ENCODE measurements at regions not wholly inside any gene's neighbourhood (a gene's known extent, or its start where the extent isn't known, plus 50 kb on each side); places are given as distances from the start of the nearest gene placed in this dataset.
"Not testable (repeated sequence)": the region's sequence is repeated elsewhere in the genome, so short reads cannot be mapped to it uniquely, and the experiment has no call there.

GRCh38 chr3:72270072-72270681 lies 485.2 kb upstream of the PROK2 start:
- Histone ChIP-seq H3K4me3 (no peak overlapping the region), H3K27me3 (ENCODE audit: control insufficient read depth in 3 of 3, insufficient read depth in 3 of 3, low read length in 2 of 3) (no peaks in the 10 kb centered on the region), H3K9me3 (ENCODE audit: control insufficient read depth in 4 of 4, insufficient read depth in 3 of 4, low read length in 3 of 4) (no peaks in the 10 kb centered on the region), H3K36me3 (ENCODE audit: control insufficient read depth in 4 of 4, insufficient read depth in 4 of 4, low read length in 4 of 4) (no peaks in the 10 kb centered on the region), H3K27ac (ENCODE audit: low read depth in 1 of 2, low read length in 1 of 2) (peak overlapping the region in 1 of 2 donors; percentile 50), H3K4me1 (ENCODE audit: control insufficient read depth in 5 of 5, insufficient read depth in 5 of 5, low read length in 5 of 5) (peaks cover 11 to 57% (median 20%) of the 10 kb centered on the region in 5 donors), H3K9ac (ENCODE audit: insufficient read depth in 1 of 2, low read length in 2 of 2) (no peak overlapping the region)
- WGBS, 2 donors = 17 to 24% methylated on average over 9 of the region's 9 CpGs
- TF ChIP-seq, protein P1, sequence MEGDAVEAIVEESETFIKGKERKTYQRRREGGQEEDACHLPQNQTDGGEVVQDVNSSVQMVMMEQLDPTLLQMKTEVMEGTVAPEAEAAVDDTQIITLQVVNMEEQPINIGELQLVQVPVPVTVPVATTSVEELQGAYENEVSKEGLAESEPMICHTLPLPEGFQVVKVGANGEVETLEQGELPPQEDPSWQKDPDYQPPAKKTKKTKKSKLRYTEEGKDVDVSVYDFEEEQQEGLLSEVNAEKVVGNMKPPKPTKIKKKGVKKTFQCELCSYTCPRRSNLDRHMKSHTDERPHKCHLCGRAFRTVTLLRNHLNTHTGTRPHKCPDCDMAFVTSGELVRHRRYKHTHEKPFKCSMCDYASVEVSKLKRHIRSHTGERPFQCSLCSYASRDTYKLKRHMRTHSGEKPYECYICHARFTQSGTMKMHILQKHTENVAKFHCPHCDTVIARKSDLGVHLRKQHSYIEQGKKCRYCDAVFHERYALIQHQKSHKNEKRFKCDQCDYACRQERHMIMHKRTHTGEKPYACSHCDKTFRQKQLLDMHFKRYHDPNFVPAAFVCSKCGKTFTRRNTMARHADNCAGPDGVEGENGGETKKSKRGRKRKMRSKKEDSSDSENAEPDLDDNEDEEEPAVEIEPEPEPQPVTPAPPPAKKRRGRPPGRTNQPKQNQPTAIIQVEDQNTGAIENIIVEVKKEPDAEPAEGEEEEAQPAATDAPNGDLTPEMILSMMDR (IDR thresholded peaks at IDR 0.05; ENCODE audit: control extremely low read depth, extremely low read depth) = no peak
- ATAC-seq (ENCODE audit: insufficient read depth, low FRiP score) (peak; percentile 60), DNase-seq (peak; percentile 89 to 96 (median 95))

DNA sequence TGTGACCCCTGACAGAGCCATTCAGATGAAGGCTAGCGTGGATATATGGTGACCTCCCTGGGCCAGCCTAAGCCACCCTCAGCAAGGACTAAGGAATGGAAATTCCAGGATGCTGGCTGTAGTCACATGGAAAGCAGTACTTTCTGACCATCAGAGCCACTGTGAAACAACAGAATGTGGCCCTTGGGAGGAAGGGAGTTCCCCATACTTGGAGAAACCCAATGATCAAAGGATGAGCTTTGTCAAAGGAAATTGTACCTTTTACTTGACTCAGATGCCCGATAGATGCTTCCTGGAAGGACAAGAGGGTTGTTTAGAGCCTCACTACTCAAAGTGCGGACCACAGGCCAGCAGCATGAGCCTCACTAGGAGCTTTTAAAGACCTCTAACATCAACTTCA lies 484.5 kb upstream of the PROK2 start:
- Histone ChIP-seq H3K4me1 (ENCODE audit: control insufficient read depth in 5 of 5, insufficient read depth in 5 of 5, low read length in 5 of 5) (peaks cover 5 to 50% (median 20%) of the 10 kb centered on the region in 5 donors), H3K4me3 (no peak overlapping the region), H3K27me3 (ENCODE audit: control insufficient read depth in 3 of 3, insufficient read depth in 3 of 3, low read length in 2 of 3) (no peaks in the 10 kb centered on the region), H3K36me3 (ENCODE audit: control insufficient read depth in 4 of 4, insufficient read depth in 4 of 4, low read length in 4 of 4) (no peaks in the 10 kb centered on the region), H3K27ac (ENCODE audit: low read depth in 1 of 2, low read length in 1 of 2) (peak overlapping the region in 1 of 2 donors; percentile 42), H3K9ac (ENCODE audit: insufficient read depth in 1 of 2, low read length in 2 of 2) (peak overlapping the region in 1 of 2 donors; percentile 16), H3K9me3 (ENCODE audit: control insufficient read depth in 4 of 4, insufficient read depth in 3 of 4, low read length in 3 of 4) (no peaks in the 10 kb centered on the region)
- 83 to 86% methylated on average over 3 of the region's 3 CpGs for WGBS, 2 donors
- no peak for DNase-seq
- TF ChIP-seq, protein P1 (IDR thresholded peaks at IDR 0.05; ENCODE audit: control extremely low read depth, extremely low read depth) = no peak
- no peak for ATAC-seq (ENCODE audit: insufficient read depth, low FRiP score)

DNA sequence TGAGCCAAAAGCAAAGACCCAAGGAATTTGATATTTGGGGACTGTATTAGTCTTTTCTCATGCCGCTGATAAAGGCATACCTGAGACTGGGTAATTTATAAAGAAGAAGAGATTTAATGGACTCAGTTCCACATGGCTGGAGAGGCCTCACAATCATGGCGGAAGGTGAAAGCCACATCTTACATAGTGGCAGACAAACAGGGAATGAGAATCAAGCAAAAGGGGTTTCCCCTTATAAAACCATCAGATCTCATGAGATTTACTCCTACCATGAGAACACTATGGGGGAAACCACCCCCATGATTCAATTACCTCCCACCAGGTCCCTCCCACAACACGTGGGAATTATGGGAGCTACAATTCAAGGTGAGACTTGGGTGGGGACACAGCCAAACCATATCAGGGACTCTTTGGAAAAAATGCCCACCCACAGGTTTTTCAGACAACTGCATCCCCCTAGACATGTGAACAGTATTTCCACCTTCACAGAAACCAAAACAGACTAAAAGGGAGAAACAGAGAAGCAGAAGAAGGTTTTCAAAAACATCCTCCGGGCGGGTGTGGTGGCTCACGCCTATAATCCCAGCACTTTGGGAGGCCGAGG lies 482.1 kb upstream of the PROK2 start:
- WGBS, 2 donors = 86 to 90% methylated on average over 7 of the region's 7 CpGs
- not testable (repeated sequence) for ATAC-seq (ENCODE audit: insufficient read depth, low FRiP score); DNase-seq; H3K9ac ChIP-seq (ENCODE audit: insufficient read depth in 1 of 2, low read length in 2 of 2); H3K9me3 ChIP-seq (ENCODE audit: control insufficient read depth in 4 of 4, insufficient read depth in 3 of 4, low read length in 3 of 4); H3K4me3 ChIP-seq; H3K27ac ChIP-seq (ENCODE audit: low read depth in 1 of 2, low read length in 1 of 2); H3K36me3 ChIP-seq (ENCODE audit: control insufficient read depth in 4 of 4, insufficient read depth in 4 of 4, low read length in 4 of 4); H3K27me3 ChIP-seq (ENCODE audit: control insufficient read depth in 3 of 3, insufficient read depth in 3 of 3, low read length in 2 of 3)
- peaks cover 0 to 50% (median 13%) of the 10 kb centered on the region in 5 donors for H3K4me1 ChIP-seq (ENCODE audit: control insufficient read depth in 5 of 5, insufficient read depth in 5 of 5, low read length in 5 of 5)

- Histone ChIP-seq H3K27me3 (ENCODE audit: control insufficient read depth in 3 of 3, insufficient read depth in 3 of 3, low read length in 2 of 3) (no peaks in the 10 kb centered on the region), H3K27ac (ENCODE audit: low read depth in 1 of 2, low read length in 1 of 2) (no peak overlapping the region), H3K4me3 (no peak overlapping the region), H3K4me1 (ENCODE audit: control insufficient read depth in 5 of 5, insufficient read depth in 5 of 5, low read length in 5 of 5) (peaks cover 0 to 53% (median 16%) of the 10 kb centered on the region in 5 donors), H3K9me3 (ENCODE audit: control insufficient read depth in 4 of 4, insufficient read depth in 3 of 4, low read length in 3 of 4) (no peaks in the 10 kb centered on the region), H3K36me3 (ENCODE audit: control insufficient read depth in 4 of 4, insufficient read depth in 4 of 4, low read length in 4 of 4) (no peaks in the 10 kb centered on the region), H3K9ac (ENCODE audit: insufficient read depth in 1 of 2, low read length in 2 of 2) (no peak overlapping the region)
- WGBS, 2 donors = 65 to 75% methylated on average over 3 of the region's 3 CpGs
- ATAC-seq (ENCODE audit: insufficient read depth, low FRiP score) = no peak
- DNase-seq = no peak
- TF ChIP-seq, protein P1 (IDR thresholded peaks at IDR 0.05; ENCODE audit: control extremely low read depth, extremely low read depth) = no peak
These were observed 481.0 kb upstream of the PROK2 start for GRCh38 chr3:72266016-72266370.
